ENCODE measurements at regions not wholly inside any gene's neighbourhood (a gene's known extent, or its start where the extent isn't known, plus 50 kb on each side); places are given as distances from the start of the nearest gene placed in this dataset.

GRCh38 chr11:126118806-126119205 is 56.1 kb upstream of the CDON start:
- DNase-seq (ENCODE audit: low read depth, low spot score), result no peak
- TF ChIP-seq CTCF (IDR thresholded peaks at IDR 0.05; ENCODE audit: insufficient read depth, low read length, missing control alignments), result no peak
- CTCF ChIA-PET, result no interaction called here
- POLR2A ChIA-PET, result no interaction called here
- no peak overlapping the region for H3K4me3 ChIP-seq (ENCODE audit: low read depth, low read length)

- ChIA-PET POLR2A (no interaction called here), CTCF (interaction anchor here (1.1 to 1.5 kb wide), 2 partner anchors 9 to 10 kb away, joined by 3 read pairs; no protein-coding TSS in a partner anchor)
- DNase-seq (ENCODE audit: low read depth, low spot score), result peak; percentile 41
- no peak overlapping the region for H3K4me3 ChIP-seq (ENCODE audit: low read depth, low read length)
- TF ChIP-seq CTCF (IDR thresholded peaks at IDR 0.05; ENCODE audit: insufficient read depth, low read length, missing control alignments), result peak; percentile 21
Observed at GRCh38 chr11:126115816-126116331, 53.2 kb upstream of the CDON start.

- H3K4me3 ChIP-seq (ENCODE audit: low read depth, low read length), result no peak overlapping the region
- no peak for DNase-seq (ENCODE audit: low read depth, low spot score)
- CTCF ChIA-PET, result interaction anchor here (1.3 to 1.5 kb wide), 2 partner anchors 11 to 19 kb away, joined by 3 read pairs; no protein-coding TSS in a partner anchor
- POLR2A ChIA-PET, result no interaction called here
- no peak for TF ChIP-seq CTCF (IDR thresholded peaks at IDR 0.05; ENCODE audit: insufficient read depth, low read length, missing control alignments)
Observed at GRCh38 chr11:126115127-126115495, 52.4 kb upstream of the CDON start.

GRCh38 chr11:126114486-126115126 is 51.9 kb upstream of the CDON start:
- no peak for DNase-seq (ENCODE audit: low read depth, low spot score)
- ChIA-PET CTCF (interaction anchor here (1.3 to 1.5 kb wide), 2 partner anchors 11 to 19 kb away, joined by 3 read pairs; no protein-coding TSS in a partner anchor), POLR2A (no interaction called here)
- H3K4me3 ChIP-seq (ENCODE audit: low read depth, low read length), result no peak overlapping the region
- TF ChIP-seq CTCF (IDR thresholded peaks at IDR 0.05; ENCODE audit: insufficient read depth, low read length, missing control alignments), result no peak

- no peak for TF ChIP-seq CTCF (IDR thresholded peaks at IDR 0.05; ENCODE audit: insufficient read depth, low read length, missing control alignments)
Observed at GRCh38 chr11:126113963-126114362, 51.3 kb upstream of the CDON start.

GRCh38 chr11:126113515-126113957 is 50.9 kb upstream of the CDON start:
- TF ChIP-seq CTCF (IDR thresholded peaks at IDR 0.05; ENCODE audit: insufficient read depth, low read length, missing control alignments), result no peak
- peak; percentile 87 for DNase-seq (ENCODE audit: low read depth, low spot score)
- ChIA-PET CTCF (no interaction called here), POLR2A (no interaction called here)
- H3K4me3 ChIP-seq (ENCODE audit: low read depth, low read length), result no peak overlapping the region

More at GRCh38 chr11:126113963-126114362, 51.3 kb upstream of the CDON start:
- no peak overlapping the region for H3K4me3 ChIP-seq (ENCODE audit: low read depth, low read length)
- POLR2A ChIA-PET, result no interaction called here
- DNase-seq (ENCODE audit: low read depth, low spot score), result no peak
- CTCF ChIA-PET, result interaction anchor here (1.3 kb wide), 1 partner anchor 20 kb away, joined by 3 read pairs; no protein-coding TSS in a partner anchor

Data from AG04449 (cell line).